Hypothalamus (tissue), 51 donors: ENCODE measurements at regions not wholly inside any gene's neighbourhood (a gene's known extent, or its start where the extent isn't known, plus 50 kb on each side); places are given as distances from the start of the nearest gene placed in this dataset.
A peak's percentile ranks its signal among the peaks of the same experiment; 100 is the strongest.

Experiments used
- DNase-seq, 51 donors: peaks; one replicate each; lab custom pipeline; 2025; lab: John Stamatoyannopoulos, UW

GRCh38 chr2:67214585-67215185 lies 182.4 kb upstream of the ETAA1 start:
- DNase-seq, result no peak

DNA sequence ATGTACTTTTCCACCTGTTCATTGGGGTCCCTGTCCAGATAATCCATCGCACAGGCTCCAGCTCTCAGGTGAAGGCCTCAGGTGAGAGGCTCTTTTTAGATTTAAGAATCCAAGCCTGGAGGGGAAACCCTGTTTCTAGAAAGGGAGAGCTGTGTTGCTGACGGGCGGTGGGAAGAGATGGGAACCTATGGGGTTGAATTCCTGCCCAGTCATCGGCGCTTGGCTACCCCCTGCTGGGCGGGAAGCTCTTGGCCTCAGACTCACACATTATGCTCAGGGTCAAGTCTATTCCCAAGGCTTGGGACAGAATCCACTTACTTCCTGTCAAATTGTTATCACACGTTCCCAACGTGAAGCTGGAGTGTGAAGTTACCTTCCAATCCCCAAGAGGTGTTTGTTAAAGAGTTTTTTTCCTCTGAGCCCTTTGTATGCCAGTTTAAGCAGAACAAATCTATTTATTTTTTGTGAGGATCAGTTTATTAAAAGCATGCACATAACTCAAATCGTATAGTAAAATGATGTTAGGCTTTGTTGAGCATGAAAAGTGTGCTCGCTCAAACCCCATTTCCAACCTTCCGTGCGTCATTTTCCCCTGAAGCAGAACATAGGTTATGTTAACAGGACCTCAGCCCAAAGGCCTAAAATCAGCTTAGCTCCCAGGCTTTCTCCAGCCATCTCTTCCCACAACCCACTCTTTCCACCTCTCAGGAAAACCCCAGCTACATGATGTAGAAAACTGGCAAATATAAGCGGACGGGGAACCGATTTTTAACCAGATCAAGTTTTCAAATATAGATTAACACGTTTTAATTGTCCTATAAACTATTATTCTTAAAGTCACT lies 181.7 kb upstream of the ETAA1 start:
- DNase-seq, result peak in 3 of 51 donors; percentile 1 to 12 (median 1)

DNA sequence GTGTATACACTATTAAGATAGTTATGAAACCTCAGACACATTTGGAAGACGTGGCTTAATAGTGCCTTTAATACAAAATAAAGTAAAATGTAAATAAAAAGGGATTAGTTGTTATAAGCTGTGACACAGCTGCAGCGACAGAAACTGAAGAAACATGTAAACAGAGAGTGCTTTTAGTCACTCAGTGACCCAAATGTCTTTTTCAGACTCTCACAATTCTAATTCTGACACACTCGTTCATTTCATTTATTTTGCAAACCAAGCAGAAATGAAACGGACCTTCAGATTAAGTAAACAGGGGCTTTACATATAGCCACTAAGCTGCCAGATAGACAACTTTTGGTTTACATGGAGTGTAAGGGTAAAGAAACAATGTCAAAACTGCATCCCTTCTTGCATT lies 181.0 kb upstream of the ETAA1 start:
- no peak for DNase-seq

- no peak for DNase-seq
Measured at GRCh38 chr2:67216881-67217280, 180.3 kb upstream of the ETAA1 start.

- no peak for DNase-seq
Measured at GRCh38 chr2:67217398-67217797, 179.7 kb upstream of the ETAA1 start.

GRCh38 chr2:67218056-67218455 lies 179.1 kb upstream of the ETAA1 start:
- DNase-seq, result no peak

- no peak for DNase-seq
Measured at GRCh38 chr2:67219651-67220050, 177.5 kb upstream of the ETAA1 start.

DNA sequence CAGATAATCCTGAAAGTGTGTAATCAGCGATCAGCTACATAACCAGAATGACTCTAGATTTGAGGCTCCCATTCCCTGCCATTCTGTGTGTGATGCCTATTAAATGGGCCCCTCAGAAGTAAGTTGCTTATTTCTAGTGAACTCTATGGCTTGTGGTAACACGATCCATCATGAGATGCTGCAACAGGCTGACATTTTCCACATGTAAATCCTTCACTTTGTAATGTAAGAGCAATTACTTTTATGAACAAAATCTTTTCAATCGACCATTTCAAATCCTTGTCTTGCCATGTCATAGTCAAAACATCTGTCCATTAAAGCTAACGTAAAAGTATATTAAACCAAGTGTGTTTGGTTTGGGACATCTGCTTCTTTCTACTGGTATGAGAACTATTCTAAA lies 175.9 kb upstream of the ETAA1 start:
- no peak for DNase-seq

GRCh38 chr2:67225287-67225973 lies 171.7 kb upstream of the ETAA1 start:
- no peak for DNase-seq

GRCh38 chr2:67229706-67230105 lies 167.4 kb upstream of the ETAA1 start:
- DNase-seq, result no peak

GRCh38 chr2:67232936-67233335 lies 164.2 kb upstream of the ETAA1 start:
- DNase-seq, result no peak

DNA sequence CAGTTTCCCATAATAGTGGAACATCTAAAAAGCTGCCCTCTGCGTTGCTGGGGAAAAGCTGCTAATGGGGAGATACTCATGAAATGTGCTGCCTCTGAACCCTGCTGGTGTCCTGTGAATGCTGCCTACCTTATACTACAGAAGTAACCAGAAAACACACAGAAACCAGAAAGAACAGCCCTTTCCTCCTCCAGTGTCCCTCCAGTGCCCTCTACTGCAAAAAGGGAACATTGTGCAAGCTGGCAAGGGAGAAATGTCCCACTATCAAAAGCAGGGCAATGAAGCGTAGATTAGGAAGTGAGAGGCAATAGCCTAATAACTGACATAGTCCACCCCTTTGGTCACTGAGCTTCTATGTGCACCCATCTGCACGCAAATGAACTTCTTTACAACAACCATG lies 162.7 kb upstream of the ETAA1 start:
- no peak for DNase-seq

DNA sequence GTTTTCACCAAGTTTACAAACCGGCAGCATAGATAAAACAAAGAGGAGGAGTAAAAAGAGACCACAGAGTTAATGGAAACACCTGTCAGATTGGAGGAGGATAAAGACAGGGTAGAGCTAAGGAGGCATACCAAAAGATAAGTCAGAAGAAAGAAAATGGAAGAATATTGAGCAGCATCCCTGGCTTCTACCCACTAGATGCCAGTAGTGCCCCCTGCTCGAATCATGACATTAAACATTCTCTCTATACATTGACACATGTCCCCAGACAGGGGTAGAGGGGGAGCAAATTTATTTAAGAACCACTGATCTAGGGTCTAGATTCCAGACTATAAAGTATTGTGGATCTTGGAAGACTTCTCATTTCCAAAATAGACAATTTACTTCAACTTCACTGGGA lies 159.8 kb upstream of the ETAA1 start:
- no peak for DNase-seq

DNA sequence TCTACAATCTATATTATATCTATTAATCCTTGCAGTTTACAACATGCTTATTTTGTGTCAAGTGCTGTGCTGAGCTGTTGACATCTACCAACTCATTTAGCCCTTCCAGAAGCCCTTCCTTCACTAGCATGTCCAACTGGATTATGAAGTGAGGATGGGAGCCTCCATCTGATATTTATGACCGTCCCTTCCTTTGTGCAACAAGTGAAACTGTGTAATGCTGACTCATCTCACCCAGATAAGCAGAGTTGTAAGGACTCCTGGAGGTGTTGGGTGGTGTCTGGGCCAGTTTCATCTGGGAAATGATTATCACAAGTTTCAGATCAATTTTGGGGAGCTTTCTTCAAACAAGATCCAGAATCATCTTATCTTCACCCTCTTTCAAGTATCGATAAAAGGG lies 156.6 kb upstream of the ETAA1 start:
- DNase-seq, result no peak

GRCh38 chr2:67241453-67241852 lies 155.7 kb upstream of the ETAA1 start:
- no peak for DNase-seq

DNA sequence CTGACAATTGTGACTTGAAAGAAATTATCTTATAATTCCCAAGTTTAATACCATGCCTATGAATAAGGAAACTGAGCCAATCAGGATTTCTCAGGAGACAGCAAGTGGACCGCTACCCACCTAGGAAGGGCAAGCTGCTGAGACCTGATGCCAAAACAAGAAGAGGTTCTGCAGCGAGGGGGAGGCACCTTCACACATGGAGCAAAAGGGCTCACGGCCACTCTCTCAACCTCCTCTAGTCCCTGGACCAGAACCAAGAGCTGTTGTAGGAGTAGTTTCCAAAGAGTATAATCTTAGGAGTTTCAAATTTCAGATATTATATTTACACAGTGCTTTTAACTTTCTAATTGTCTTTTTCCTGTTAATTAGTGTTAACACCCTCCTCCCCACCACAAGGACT lies 154.7 kb upstream of the ETAA1 start:
- DNase-seq, result no peak

DNA sequence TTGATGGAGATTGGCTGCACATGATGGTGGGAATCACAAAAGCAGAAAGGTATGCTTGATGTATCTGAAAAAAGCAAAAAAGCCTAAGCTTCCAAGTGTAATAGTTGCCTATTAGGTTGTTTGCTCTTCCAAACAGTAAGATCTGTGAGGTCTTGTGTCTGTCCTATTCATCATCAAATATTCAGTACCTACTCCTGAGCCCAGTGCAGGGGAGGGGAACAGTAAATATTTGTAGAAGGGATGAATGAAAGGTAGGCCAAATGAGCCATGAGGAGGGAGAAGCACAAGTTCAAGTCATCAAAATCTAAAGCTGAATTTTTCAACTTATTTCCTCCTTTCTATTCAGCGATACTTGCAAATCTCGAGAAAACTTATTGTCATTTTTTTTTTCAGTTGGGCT lies 153.2 kb upstream of the ETAA1 start:
- DNase-seq, result no peak

- DNase-seq, result no peak
Measured at GRCh38 chr2:67246791-67247190, 150.3 kb upstream of the ETAA1 start.

DNA sequence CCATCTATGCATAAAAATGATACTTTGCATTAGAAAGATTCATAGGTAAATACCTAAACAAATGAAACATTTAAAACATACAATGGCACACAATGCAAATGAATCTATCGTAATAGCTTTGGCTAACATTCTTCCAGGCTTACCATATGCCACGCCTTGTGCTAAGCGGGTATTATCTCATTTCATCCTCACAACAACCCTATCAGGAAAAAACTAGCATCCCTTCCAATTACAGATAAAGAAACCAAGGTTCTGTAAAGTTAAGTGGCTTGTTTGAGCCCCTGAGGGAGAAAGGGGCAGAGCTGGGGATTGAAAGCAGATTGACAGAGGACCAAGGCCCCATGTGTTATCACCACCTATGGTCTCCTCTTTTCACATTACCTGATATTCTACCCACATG lies 145.4 kb upstream of the ETAA1 start:
- no peak for DNase-seq

DNA sequence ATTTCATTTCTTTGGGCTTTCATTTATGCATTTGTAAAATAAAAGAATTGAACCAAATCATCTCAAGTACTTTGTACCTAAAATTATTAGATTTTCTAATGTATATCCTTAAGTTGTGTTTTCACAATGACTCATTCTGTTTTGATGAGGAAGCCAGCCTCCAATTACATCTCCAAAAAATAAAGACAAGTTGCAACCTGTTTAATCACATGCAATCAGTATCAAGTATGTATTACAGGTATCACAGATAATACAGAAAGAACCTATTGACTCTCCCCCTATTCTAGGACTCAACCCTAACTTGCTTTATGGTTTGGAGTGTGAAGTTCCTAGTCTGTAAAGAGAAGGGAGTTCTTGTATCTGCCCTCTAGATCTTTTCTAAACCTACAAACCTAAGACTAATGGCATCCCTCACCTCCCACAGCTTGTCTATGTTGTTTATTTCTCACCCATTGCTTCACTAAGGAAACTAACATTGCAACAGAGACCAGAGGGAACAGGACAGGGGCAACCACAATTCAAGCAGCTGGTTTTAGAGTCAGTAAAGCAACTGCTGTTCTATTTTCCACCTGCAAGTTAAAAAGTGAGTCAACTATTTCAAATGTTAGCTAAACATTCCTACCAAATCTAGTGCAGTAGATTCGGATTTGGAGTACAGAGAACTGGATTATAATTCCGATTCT lies 141.1 kb upstream of the ETAA1 start:
- no peak for DNase-seq

- DNase-seq, result no peak
Measured at GRCh38 chr2:67256892-67257291, 140.2 kb upstream of the ETAA1 start.
